ENCODE measurements at regions not wholly inside any gene's neighbourhood (a gene's known extent, or its start where the extent isn't known, plus 50 kb on each side); places are given as distances from the start of the nearest gene placed in this dataset.

DNA sequence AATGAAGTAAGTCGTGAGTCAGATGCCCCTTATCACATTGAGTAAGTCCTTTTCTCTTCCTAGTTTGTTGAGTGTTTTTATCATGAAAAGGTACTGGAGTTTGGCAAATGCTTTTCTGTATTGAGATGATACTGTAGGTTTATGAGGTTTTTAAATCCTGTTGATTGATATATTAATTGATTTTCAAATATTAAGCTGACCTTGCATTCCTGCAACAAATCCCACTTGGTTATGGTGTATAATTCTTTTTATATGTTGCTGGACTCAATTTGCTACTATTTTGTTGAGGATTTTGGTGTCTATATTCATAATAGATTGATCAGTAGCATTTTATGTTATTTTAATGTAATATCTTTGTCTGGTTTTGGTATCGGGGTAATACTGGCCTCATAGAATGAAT lies 81.0 kb upstream of the BNC2 start:
- no peaks in the 10 kb centered on the region for H3K4me1 ChIP-seq (ENCODE audit: control insufficient read depth in 4 of 4, insufficient read depth in 4 of 4, low read length in 3 of 4)
- no peak overlapping the region for H3K27ac ChIP-seq (ENCODE audit: low read depth in 1 of 2, low read length in 2 of 2)
- TF ChIP-seq SP1 (IDR thresholded peaks at IDR 0.05) (no peak), ATF3 (IDR thresholded peaks at IDR 0.05) (no peak), YY1 (IDR thresholded peaks at IDR 0.05) (no peak), HNF4G (IDR thresholded peaks at IDR 0.05) (no peak), HNF4A (conservative IDR thresholded peaks at IDR 0.05) (no peak), RAD21 (IDR thresholded peaks at IDR 0.05) (no peak), JUND (IDR thresholded peaks at IDR 0.05) (no peak), GABPA (IDR thresholded peaks at IDR 0.05 in 1 of 2, conservative IDR thresholded peaks at IDR 0.05 in 1 of 2) (no peak), FOXA1 (IDR thresholded peaks at IDR 0.05) (no peak), FOXA2 (IDR thresholded peaks at IDR 0.05) (no peak), EGR1 (IDR thresholded peaks at IDR 0.05; ENCODE audit: low read depth in 2 of 2) (no peak), RXRA (IDR thresholded peaks at IDR 0.05) (no peak)
- TF ChIP-seq, protein P1, sequence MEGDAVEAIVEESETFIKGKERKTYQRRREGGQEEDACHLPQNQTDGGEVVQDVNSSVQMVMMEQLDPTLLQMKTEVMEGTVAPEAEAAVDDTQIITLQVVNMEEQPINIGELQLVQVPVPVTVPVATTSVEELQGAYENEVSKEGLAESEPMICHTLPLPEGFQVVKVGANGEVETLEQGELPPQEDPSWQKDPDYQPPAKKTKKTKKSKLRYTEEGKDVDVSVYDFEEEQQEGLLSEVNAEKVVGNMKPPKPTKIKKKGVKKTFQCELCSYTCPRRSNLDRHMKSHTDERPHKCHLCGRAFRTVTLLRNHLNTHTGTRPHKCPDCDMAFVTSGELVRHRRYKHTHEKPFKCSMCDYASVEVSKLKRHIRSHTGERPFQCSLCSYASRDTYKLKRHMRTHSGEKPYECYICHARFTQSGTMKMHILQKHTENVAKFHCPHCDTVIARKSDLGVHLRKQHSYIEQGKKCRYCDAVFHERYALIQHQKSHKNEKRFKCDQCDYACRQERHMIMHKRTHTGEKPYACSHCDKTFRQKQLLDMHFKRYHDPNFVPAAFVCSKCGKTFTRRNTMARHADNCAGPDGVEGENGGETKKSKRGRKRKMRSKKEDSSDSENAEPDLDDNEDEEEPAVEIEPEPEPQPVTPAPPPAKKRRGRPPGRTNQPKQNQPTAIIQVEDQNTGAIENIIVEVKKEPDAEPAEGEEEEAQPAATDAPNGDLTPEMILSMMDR (IDR thresholded peaks at IDR 0.05; ENCODE audit: low read depth, low read length, missing input control), result no peak
- TF ChIP-seq, protein P2, sequence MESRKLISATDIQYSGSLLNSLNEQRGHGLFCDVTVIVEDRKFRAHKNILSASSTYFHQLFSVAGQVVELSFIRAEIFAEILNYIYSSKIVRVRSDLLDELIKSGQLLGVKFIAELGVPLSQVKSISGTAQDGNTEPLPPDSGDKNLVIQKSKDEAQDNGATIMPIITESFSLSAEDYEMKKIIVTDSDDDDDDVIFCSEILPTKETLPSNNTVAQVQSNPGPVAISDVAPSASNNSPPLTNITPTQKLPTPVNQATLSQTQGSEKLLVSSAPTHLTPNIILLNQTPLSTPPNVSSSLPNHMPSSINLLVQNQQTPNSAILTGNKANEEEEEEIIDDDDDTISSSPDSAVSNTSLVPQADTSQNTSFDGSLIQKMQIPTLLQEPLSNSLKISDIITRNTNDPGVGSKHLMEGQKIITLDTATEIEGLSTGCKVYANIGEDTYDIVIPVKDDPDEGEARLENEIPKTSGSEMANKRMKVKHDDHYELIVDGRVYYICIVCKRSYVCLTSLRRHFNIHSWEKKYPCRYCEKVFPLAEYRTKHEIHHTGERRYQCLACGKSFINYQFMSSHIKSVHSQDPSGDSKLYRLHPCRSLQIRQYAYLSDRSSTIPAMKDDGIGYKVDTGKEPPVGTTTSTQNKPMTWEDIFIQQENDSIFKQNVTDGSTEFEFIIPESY (IDR thresholded peaks at IDR 0.05), result no peak
- TF ChIP-seq, protein P3, sequence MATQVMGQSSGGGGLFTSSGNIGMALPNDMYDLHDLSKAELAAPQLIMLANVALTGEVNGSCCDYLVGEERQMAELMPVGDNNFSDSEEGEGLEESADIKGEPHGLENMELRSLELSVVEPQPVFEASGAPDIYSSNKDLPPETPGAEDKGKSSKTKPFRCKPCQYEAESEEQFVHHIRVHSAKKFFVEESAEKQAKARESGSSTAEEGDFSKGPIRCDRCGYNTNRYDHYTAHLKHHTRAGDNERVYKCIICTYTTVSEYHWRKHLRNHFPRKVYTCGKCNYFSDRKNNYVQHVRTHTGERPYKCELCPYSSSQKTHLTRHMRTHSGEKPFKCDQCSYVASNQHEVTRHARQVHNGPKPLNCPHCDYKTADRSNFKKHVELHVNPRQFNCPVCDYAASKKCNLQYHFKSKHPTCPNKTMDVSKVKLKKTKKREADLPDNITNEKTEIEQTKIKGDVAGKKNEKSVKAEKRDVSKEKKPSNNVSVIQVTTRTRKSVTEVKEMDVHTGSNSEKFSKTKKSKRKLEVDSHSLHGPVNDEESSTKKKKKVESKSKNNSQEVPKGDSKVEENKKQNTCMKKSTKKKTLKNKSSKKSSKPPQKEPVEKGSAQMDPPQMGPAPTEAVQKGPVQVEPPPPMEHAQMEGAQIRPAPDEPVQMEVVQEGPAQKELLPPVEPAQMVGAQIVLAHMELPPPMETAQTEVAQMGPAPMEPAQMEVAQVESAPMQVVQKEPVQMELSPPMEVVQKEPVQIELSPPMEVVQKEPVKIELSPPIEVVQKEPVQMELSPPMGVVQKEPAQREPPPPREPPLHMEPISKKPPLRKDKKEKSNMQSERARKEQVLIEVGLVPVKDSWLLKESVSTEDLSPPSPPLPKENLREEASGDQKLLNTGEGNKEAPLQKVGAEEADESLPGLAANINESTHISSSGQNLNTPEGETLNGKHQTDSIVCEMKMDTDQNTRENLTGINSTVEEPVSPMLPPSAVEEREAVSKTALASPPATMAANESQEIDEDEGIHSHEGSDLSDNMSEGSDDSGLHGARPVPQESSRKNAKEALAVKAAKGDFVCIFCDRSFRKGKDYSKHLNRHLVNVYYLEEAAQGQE (IDR thresholded peaks at IDR 0.05), result no peak
- DNase-seq (ENCODE audit: low spot score), result no peak
- H3K36me3 ChIP-seq (ENCODE audit: control insufficient read depth in 4 of 4, insufficient read depth in 3 of 4, low read depth in 1 of 4, low read length in 3 of 4), result no peaks in the 10 kb centered on the region
- 91% methylated on average over 2 of the region's 2 CpGs for WGBS
- H3K27me3 ChIP-seq (ENCODE audit: control insufficient read depth in 4 of 4, insufficient read depth in 4 of 4, low read length in 3 of 4), result no peaks in the 10 kb centered on the region
- no peak overlapping the region for H3K4me3 ChIP-seq (ENCODE audit: low read depth in 1 of 3, low read length in 3 of 3)
- no peaks in the 10 kb centered on the region for H3K9me3 ChIP-seq (ENCODE audit: control insufficient read depth in 4 of 4, low read length in 3 of 4)
- no peak overlapping the region for H3K9ac ChIP-seq (ENCODE audit: low read depth in 1 of 2, low read length in 2 of 2)

GRCh38 chr9:16950051-16950450 lies 79.6 kb upstream of the BNC2 start:
- Histone ChIP-seq H3K36me3 (ENCODE audit: control insufficient read depth in 4 of 4, insufficient read depth in 3 of 4, low read depth in 1 of 4, low read length in 3 of 4) (no peaks in the 10 kb centered on the region), H3K4me3 (ENCODE audit: low read depth in 1 of 3, low read length in 3 of 3) (no peak overlapping the region), H3K9me3 (ENCODE audit: control insufficient read depth in 4 of 4, low read length in 3 of 4) (peaks cover 0 to 3% (median 0%) of the 10 kb centered on the region in 4 donors), H3K9ac (ENCODE audit: low read depth in 1 of 2, low read length in 2 of 2) (no peak overlapping the region), H3K27me3 (ENCODE audit: control insufficient read depth in 4 of 4, insufficient read depth in 4 of 4, low read length in 3 of 4) (no peaks in the 10 kb centered on the region), H3K27ac (ENCODE audit: low read depth in 1 of 2, low read length in 2 of 2) (no peak overlapping the region), H3K4me1 (ENCODE audit: control insufficient read depth in 4 of 4, insufficient read depth in 4 of 4, low read length in 3 of 4) (no peaks in the 10 kb centered on the region)
- DNase-seq (ENCODE audit: low spot score), result no peak
- TF ChIP-seq, protein P4, sequence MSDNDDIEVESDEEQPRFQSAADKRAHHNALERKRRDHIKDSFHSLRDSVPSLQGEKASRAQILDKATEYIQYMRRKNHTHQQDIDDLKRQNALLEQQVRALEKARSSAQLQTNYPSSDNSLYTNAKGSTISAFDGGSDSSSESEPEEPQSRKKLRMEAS (IDR thresholded peaks at IDR 0.05), result no peak
- TF ChIP-seq SP1 (IDR thresholded peaks at IDR 0.05), result no peak
- no peak for TF ChIP-seq JUND (IDR thresholded peaks at IDR 0.05)
- TF ChIP-seq ATF3 (IDR thresholded peaks at IDR 0.05), result no peak
- TF ChIP-seq RXRA (IDR thresholded peaks at IDR 0.05), result no peak
- TF ChIP-seq HNF4A (conservative IDR thresholded peaks at IDR 0.05), result no peak
- TF ChIP-seq, protein P1 (IDR thresholded peaks at IDR 0.05; ENCODE audit: low read depth, low read length, missing input control), result no peak
- TF ChIP-seq, protein P3 (IDR thresholded peaks at IDR 0.05), result no peak
- no peak for TF ChIP-seq HNF4G (IDR thresholded peaks at IDR 0.05)
- no peak for TF ChIP-seq FOXA2 (IDR thresholded peaks at IDR 0.05)
- no peak for TF ChIP-seq GABPA (IDR thresholded peaks at IDR 0.05 in 1 of 2, conservative IDR thresholded peaks at IDR 0.05 in 1 of 2)
- TF ChIP-seq NR2F2 (IDR thresholded peaks at IDR 0.05), result no peak
- no peak for TF ChIP-seq RAD21 (IDR thresholded peaks at IDR 0.05)
- WGBS, result 46% methylated on average over 4 of the region's 4 CpGs
